Stimulated activated naive CD8-positive, alpha-beta T cell treated with anti-CD3 and anti-CD28 coated beads, Interleukin-15, amount 100 ng/mL, for 72 hours (primary cell): ENCODE measurements at regions not wholly inside any gene's neighbourhood (a gene's known extent, or its start where the extent isn't known, plus 50 kb on each side); places are given as distances from the start of the nearest gene placed in this dataset.

Experiments
- ATAC-seq: fragments of 150-1000 bp; cut with Tn5 transposase; 2 replicates; pipeline ENCODE4 v1.10.0; 2021; ENCODE audit warnings: mild to moderate bottlenecking, moderate library complexity
- DNase-seq, 2 donors: peaks; one replicate each; pipeline ENCODE4 v3.0.0; 2021 to 2022
- H3K27ac Mint-ChIP-seq, 2 donors: one replicate each; pipeline ENCODE4 v1.8.0; 2022; ENCODE audit warnings: mild to moderate bottlenecking in 2 of 2, mixed read lengths in 2 of 2, moderate library complexity in 2 of 2
- H3K27me3 Mint-ChIP-seq: one replicate; pipeline ENCODE4 v1.8.0; 2022; ENCODE audit warnings: mixed read lengths
- H3K4me1 Mint-ChIP-seq: one replicate; pipeline ENCODE4 v1.8.0; 2022; ENCODE audit warnings: mild to moderate bottlenecking, mixed read lengths
- H3K4me3 Mint-ChIP-seq, 2 donors: one replicate each; pipeline ENCODE4 v1.8.0; 2022; ENCODE audit warnings: mild to moderate bottlenecking in 2 of 2, mixed read lengths in 2 of 2, moderate library complexity in 1 of 2
- H3K9me3 Mint-ChIP-seq, 2 donors: one replicate each; pipeline ENCODE4 v1.8.0; 2022; ENCODE audit warnings: mixed read lengths in 2 of 2

DNA sequence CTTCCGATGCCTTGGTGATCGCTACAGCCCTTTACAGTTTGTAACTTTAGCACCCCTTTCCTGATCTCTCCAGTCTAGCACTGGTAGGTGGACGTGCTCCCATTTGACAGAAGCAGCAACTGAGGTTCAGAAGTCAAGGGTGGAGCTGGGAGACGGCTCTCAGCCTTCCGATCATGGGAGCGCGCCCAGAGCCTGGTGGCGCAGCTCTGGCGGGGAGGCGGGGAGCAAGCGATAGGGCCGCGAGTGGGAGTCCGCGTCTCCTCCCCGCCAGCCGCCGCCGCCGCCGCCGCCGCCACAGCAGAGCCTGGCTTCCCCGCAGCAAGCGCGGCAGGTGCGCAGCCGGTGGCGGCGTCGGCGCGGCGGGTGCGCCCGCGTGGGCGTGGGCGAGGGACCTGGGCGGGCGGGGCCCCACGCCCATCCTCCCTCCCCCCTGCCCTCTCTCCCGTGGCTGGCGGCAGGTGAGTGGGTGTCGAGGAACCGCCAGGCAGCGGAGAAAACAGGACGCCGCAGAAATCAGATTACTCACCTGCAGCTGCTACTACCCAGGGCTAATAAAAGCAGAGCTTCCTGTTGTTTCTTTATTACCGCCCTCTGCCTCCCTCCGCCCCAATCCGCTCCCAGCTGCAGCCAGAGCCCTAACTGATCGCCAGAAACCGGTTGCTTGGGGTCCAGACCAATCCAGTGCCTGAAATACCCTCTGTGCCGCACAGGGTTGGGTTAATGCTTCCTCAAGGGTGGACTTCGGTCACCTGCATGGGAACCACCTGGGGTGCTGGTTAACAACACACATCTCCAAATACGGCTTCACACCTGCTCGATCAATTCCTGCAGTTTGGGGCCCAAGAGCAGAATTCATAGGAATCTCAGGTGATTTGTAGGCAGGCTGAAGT, 60.2 kb upstream of the ID3 start:
- Mint-ChIP-seq H3K4me3 (peak overlapping the region; percentile 71 to 79), H3K27ac (peak overlapping the region; percentile 21 to 79), H3K27me3 (no peaks in the 10 kb centered on the region), H3K4me1 (peaks cover 94% of the 10 kb centered on the region), H3K9me3 (peaks cover 4 to 9% of the 10 kb centered on the region in 2 donors)
- ATAC-seq (peak; percentile 87), DNase-seq (peak; percentile 85)

DNA sequence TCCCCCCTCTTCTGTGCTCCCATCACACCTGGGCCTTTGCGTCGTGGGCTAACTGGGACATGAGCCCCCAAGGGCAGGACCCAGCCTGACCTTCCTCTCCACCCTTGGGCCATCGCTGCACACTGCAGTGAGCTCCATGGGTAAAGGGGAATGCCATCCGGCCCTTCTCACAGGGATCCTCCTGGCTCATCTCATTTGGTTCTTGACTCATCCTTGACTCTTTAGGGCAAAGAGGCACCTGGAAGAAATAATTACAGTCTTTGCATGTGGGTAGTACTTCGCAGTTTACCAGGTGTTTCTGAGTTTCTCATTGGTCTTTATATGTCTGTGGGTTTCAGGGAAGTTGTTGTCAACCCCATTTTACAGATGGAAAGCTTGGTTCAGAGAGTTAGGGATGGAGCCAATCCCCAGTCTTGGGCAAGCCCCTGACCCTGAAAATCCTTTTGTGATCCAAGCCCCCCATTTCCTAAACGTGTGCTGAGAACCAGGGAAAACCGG, 59.3 kb upstream of the ID3 start:
- peaks cover 94% of the 10 kb centered on the region for H3K4me1 Mint-ChIP-seq
- no peak overlapping the region for H3K27ac Mint-ChIP-seq
- peak overlapping the region; percentile 38 to 58 for H3K4me3 Mint-ChIP-seq
- ATAC-seq: no peak
- H3K9me3 Mint-ChIP-seq: peaks cover 0 to 5% of the 10 kb centered on the region in 2 donors
- no peaks in the 10 kb centered on the region for H3K27me3 Mint-ChIP-seq
- DNase-seq: no peak

DNA sequence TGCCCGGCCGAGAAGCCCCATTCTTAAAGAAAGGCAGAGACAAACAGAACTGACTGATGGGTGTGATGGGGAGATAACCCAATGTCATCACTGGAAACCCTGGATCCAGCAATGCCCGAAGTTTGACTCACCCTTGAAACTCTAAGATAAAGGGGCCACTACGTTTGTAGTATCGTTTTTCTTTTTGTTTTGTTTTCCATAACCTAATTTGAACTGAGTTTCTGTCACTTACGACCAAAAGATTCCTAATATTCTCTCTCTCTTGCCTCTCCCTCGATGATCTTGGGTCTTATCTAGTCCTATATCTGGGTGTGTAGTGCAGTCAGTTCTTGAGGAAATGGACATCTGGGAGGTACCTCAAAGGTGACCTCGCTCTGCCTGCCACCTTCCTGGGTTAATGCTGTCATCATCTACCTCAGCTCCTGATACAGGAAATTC, 57.8 kb upstream of the ID3 start:
- DNase-seq: no peak
- Mint-ChIP-seq H3K9me3 (peaks cover 0 to 5% of the 10 kb centered on the region in 2 donors), H3K27ac (peak overlapping the region; percentile 52 to 84), H3K4me3 (no peak overlapping the region), H3K27me3 (no peaks in the 10 kb centered on the region), H3K4me1 (peaks cover 95% of the 10 kb centered on the region)
- peak; percentile 27 for ATAC-seq

DNA sequence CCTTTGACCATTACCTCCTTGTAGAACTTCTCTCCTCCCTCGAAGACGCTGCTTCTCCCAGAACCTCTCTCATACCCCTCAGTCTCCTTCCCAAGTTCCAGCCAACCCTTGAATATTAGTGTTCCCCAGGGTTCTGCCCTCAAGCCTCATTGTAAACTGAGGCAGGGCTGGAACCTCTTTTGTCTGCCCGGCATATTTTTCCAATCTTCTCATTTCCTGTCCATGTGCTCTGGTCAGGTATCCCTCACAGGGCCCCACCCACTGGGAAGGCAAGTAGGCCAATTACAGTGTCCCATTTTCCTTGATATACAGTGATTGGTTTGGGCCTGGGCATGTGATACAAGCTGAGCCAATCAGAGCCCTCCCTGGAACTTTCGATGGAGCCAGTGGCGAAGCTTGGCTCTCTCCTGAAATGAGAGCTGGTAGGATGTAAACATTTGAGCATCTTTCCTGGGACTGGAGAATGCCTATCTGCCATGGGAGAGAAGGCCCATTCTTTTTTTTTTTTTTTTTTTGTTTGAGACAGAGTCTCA, 57.1 kb upstream of the ID3 start:
- Mint-ChIP-seq H3K4me3 (no peak overlapping the region), H3K9me3 (peaks cover 0 to 5% of the 10 kb centered on the region in 2 donors), H3K27me3 (no peaks in the 10 kb centered on the region), H3K27ac (peak overlapping the region; percentile 52 to 84), H3K4me1 (peaks cover 97% of the 10 kb centered on the region)
- DNase-seq (no peak), ATAC-seq (no peak)

DNA sequence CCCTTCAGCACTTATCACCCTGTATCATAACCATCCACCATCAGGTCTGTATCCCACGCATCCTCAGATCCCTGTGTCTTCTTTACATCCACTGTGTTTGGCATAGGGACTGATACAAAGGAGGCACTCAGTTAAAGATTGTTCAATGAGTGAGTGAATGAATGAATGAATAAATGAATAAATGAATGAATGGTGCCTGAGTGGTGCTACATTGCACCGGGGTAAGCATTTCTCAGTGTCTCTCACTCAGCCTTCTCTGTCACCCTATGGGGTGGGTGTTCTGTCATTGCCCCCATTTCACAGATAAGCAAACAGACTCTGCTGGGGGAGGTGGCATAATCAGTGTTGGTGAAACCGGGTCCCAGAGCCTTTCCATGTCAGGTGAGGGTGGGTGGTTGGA, 56.6 kb upstream of the ID3 start:
- Mint-ChIP-seq H3K9me3 (peaks cover 0 to 5% of the 10 kb centered on the region in 2 donors), H3K27ac (no peak overlapping the region), H3K27me3 (no peaks in the 10 kb centered on the region), H3K4me3 (no peak overlapping the region), H3K4me1 (peaks cover 96% of the 10 kb centered on the region)
- ATAC-seq: no peak
- no peak for DNase-seq

DNA sequence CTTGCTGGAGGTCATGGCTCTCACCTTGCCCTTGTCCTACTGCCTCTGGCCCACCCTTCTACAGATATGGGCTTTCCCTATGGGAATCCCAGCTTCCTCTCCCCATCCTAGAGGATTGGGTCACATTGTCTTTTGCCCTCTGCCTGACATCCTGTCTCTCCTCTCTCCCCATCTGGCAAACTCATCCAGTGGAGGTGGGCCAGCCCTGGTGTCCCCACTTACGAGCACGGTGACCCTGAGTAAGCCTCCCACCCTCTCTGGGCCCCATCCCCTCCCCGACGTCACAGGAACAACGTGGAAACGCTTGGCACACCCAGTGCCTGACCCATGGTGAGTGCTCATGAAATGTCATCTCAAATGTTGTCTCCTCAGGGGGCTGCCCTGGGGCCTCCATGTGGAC, 56.1 kb upstream of the ID3 start:
- Mint-ChIP-seq H3K9me3 (peaks cover 0 to 5% of the 10 kb centered on the region in 2 donors), H3K4me1 (peaks cover 96% of the 10 kb centered on the region), H3K4me3 (no peak overlapping the region), H3K27me3 (no peaks in the 10 kb centered on the region), H3K27ac (peak overlapping the region in 1 of 2 donors; percentile 77)
- no peak for ATAC-seq
- DNase-seq: peak in 1 of 2 donors; percentile 6

DNA sequence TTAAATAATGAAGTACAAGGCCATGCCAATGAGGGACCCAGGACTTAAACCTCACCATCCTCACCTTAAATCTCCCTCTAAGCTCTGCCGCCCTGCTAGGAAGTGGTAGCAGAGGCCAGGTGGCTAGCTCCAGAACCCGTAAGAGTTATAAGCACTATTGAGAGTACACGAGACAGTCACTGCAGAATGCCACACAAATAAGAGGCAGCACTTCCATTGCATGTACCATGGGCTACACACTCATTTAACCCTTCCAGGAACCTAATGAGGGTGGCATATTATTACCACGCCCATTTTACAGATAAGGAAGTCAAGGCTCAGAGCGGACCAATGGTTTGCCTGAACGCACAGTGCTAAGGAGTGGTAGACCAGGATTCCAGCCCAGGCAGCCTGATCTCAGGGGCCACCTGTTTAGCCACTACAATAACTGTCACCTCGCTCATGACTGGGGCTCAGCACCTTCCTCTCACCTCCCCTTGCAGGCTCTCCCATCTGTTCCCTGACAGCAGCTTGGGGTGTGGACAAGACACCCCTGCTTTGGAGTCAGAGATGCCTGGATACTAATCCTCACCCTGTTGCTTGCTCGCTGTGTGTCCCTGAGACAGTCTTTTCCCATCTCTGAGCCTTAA, 54.8 kb upstream of the ID3 start:
- ATAC-seq (no peak), DNase-seq (no peak)
- H3K4me1 Mint-ChIP-seq: peaks cover 86% of the 10 kb centered on the region
- H3K9me3 Mint-ChIP-seq: peaks cover 0 to 5% of the 10 kb centered on the region in 2 donors
- H3K27ac Mint-ChIP-seq: peak overlapping the region in 1 of 2 donors; percentile 42
- H3K27me3 Mint-ChIP-seq: no peaks in the 10 kb centered on the region
- peak overlapping the region in 1 of 2 donors; percentile 53 for H3K4me3 Mint-ChIP-seq

DNA sequence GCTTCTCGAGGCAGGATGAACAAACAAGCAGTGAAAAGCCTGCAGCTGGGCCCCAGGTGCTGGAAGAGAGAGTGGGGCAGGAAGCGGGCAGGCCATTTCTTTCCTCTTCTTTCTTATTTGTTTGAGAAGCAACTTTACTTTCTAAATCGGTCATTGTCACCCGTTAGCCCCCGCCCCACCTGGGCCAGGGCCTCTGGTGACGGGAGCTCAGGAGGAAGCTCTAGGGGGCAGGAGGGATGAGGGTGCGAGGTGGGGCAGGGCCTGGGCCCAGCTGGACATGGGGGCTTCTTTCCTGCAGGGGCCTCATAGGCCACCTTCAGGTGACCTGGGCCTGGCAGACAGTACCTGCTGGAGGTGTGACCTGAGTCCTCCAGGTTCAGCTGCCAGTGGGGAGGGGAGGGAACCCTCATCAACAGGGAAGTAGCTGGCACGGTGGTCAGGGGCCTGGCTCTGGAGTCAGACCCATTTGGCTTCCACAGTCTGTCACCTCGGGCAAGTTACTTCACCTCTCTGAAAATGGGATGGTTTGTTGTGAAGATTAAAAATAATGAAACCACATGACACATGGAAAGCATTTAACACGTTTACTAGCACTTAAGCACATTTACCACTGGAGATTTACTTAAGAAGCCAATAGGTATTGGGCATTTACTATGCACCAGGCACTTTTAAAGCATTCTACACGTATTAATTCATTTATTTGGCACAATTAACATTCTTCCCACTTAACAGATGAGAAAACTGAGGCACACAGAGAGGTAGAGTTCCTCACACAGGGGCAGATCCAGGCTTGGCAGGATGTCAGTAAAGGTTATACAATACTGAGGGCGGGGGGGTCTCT, 54.1 kb upstream of the ID3 start:
- Mint-ChIP-seq H3K9me3 (peaks cover 0 to 2% of the 10 kb centered on the region in 2 donors), H3K27ac (peak overlapping the region; percentile 94 to 95), H3K4me1 (peaks cover 82% of the 10 kb centered on the region), H3K4me3 (peak overlapping the region; percentile 53 to 68), H3K27me3 (no peaks in the 10 kb centered on the region)
- ATAC-seq (peak; percentile 76), DNase-seq (peak in 1 of 2 donors; percentile 59)

DNA sequence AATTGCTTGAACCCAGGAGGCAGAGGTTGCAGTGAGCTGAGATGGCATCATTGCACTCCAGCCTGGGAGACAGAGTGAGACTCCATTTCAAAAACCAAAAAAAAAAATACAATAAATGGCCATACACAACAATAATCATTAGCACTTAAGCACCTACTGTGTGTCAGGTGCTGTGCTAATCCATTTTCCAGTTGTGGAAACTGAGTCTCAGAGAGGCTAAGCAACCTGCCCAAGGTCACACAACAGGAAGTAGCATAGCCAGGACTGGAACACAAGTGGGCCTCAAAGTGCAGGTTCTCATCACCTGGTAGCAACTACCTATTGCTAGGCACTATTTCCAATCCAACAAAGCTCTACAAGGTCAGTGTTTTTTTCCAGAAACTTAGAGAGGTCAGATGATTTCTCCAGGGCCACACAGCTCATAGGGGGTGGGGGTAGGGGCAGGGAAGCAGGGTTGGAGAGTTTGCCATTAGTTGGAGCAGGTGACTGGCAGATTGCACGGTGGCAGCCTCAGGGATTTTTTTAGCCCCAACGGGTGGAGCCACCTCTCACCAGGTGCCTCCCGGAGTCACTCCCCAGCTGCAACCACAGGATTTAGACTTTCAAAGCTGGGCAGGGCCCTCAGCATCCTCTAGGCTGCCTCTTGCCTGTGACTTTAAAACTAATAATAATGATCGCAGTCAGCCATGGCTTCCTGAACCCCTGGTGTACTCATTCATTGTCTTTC, 52.5 kb upstream of the ID3 start:
- ATAC-seq (peak; percentile 43), DNase-seq (no peak)
- Mint-ChIP-seq H3K4me3 (peak overlapping the region; percentile 22 to 31), H3K4me1 (peaks cover 81% of the 10 kb centered on the region), H3K9me3 (no peaks in the 10 kb centered on the region), H3K27ac (no peak overlapping the region), H3K27me3 (no peaks in the 10 kb centered on the region)

DNA sequence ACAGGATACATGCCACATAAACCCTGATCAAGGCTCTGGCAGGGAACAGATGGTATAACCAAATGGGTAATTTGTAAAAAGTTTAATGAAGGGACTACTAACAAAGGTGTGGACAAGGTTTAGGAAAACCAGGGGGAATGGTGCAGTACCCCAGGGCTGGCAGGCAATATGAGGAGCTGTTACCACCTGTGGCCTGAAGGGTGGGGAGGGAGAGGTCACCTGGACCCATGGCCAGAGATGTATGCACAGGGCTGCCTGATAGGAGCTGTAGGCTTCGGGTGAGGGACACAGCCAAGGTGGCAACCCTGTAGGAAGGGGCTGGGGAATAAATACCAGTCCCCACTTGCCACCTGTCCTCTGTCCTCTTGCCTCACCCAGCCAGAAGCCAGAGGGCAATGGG, 51.4 kb upstream of the ID3 start:
- Mint-ChIP-seq H3K9me3 (no peaks in the 10 kb centered on the region), H3K27me3 (no peaks in the 10 kb centered on the region), H3K27ac (peak overlapping the region in 1 of 2 donors; percentile 42), H3K4me1 (peaks cover 75% of the 10 kb centered on the region), H3K4me3 (no peak overlapping the region)
- ATAC-seq (no peak), DNase-seq (no peak)

DNA sequence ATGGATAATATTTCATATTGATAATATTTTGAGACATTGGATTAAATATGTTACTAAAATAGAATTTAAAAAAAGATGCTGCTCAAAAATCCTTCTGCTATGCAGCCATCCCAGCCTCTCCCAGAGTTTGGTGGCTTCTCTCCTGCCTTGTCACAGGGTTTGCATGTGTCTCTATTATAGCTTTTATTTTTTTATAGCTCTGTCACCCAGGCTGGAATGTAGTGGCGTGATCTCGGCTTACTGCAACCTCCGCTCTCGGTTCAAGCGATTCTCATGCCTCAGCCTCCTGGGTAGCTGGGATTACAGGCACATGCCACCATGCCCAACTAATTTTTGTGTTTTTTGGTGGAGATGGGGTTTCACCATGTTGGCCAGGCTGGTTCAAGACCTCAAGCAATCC, 50.7 kb upstream of the ID3 start:
- H3K9me3 Mint-ChIP-seq: no peaks in the 10 kb centered on the region
- H3K4me3 Mint-ChIP-seq: no peak overlapping the region
- no peak overlapping the region for H3K27ac Mint-ChIP-seq
- ATAC-seq (no peak), DNase-seq (no peak)
- peaks cover 68% of the 10 kb centered on the region for H3K4me1 Mint-ChIP-seq
- no peaks in the 10 kb centered on the region for H3K27me3 Mint-ChIP-seq
